Mesothelial cell of epicardium (in vitro differentiated cells): ENCODE measurements at regions not wholly inside any gene's neighbourhood (a gene's known extent, or its start where the extent isn't known, plus 50 kb on each side); places are given as distances from the start of the nearest gene placed in this dataset.

Experiments used
- DNase-seq, 2 experiments: peaks; one replicate each; pipeline ENCODE4 v3.0.0; 2021; ENCODE audit warnings: low spot score in 2 of 2; ENCODE audit not compliant: unreplicated experiment in 2 of 2
- H3K27ac Mint-ChIP-seq: 2 replicates; pipeline ENCODE4 v1.8.0; 2021; ENCODE audit warnings: mixed read lengths
- H3K27me3 Mint-ChIP-seq: 2 replicates; pipeline ENCODE4 v1.8.0; 2021; ENCODE audit warnings: low read depth, mixed read lengths
- H3K36me3 Mint-ChIP-seq: 2 replicates; pipeline ENCODE4 v1.8.0; 2021; ENCODE audit warnings: mixed read lengths
- H3K4me1 Mint-ChIP-seq: 2 replicates; pipeline ENCODE4 v1.8.0; 2021; ENCODE audit warnings: mixed read lengths
- H3K4me3 Mint-ChIP-seq: 2 replicates; pipeline ENCODE4 v1.8.0; 2021; ENCODE audit warnings: mild to moderate bottlenecking, moderate library complexity, mixed read lengths
- H3K9me3 Mint-ChIP-seq: 2 replicates; pipeline ENCODE4 v1.8.0; 2021; ENCODE audit warnings: mixed read lengths
- CTCF ChIP-seq: fragments of 200-600 bp; sonication (generic); IDR thresholded peaks from one replicate; pipeline ENCODE4 v1.5.0; 2021; ENCODE audit warnings: antibody characterized with exemption; ENCODE audit not compliant: unreplicated experiment

GRCh38 chr6:120584111-120584760 is 750.0 kb downstream of the TBC1D32 start:
- Mint-ChIP-seq H3K27me3 (no peaks in the 10 kb centered on the region), H3K9me3 (peaks cover 22% of the 10 kb centered on the region), H3K4me3 (no peak overlapping the region), H3K4me1 (no peaks in the 10 kb centered on the region), H3K36me3 (no peaks in the 10 kb centered on the region), H3K27ac (no peak overlapping the region)
- no peak for TF ChIP-seq CTCF
- no peak for DNase-seq

- no peaks in the 10 kb centered on the region for H3K4me1 Mint-ChIP-seq
- TF ChIP-seq CTCF, result no peak
- no peak overlapping the region for H3K27ac Mint-ChIP-seq
- no peak overlapping the region for H3K4me3 Mint-ChIP-seq
- no peaks in the 10 kb centered on the region for H3K27me3 Mint-ChIP-seq
- no peaks in the 10 kb centered on the region for H3K36me3 Mint-ChIP-seq
- DNase-seq, result no peak
- H3K9me3 Mint-ChIP-seq, result peaks cover 4% of the 10 kb centered on the region
Observed at GRCh38 chr6:120576061-120576460, 758.2 kb downstream of the TBC1D32 start.

GRCh38 chr6:120569714-120570113 is 764.6 kb downstream of the TBC1D32 start:
- Mint-ChIP-seq H3K36me3 (no peaks in the 10 kb centered on the region), H3K27me3 (no peaks in the 10 kb centered on the region), H3K4me3 (no peak overlapping the region), H3K27ac (no peak overlapping the region), H3K9me3 (no peaks in the 10 kb centered on the region), H3K4me1 (no peaks in the 10 kb centered on the region)
- no peak for TF ChIP-seq CTCF
- DNase-seq, result no peak

- DNase-seq, result no peak
- no peak for TF ChIP-seq CTCF
- Mint-ChIP-seq H3K4me1 (no peaks in the 10 kb centered on the region), H3K9me3 (no peaks in the 10 kb centered on the region), H3K4me3 (no peak overlapping the region), H3K36me3 (no peaks in the 10 kb centered on the region), H3K27me3 (peaks cover 2% of the 10 kb centered on the region), H3K27ac (no peak overlapping the region)
Observed at GRCh38 chr6:120564779-120565178, 769.5 kb downstream of the TBC1D32 start.

- TF ChIP-seq CTCF, result no peak
- DNase-seq, result no peak
- Mint-ChIP-seq H3K27me3 (peaks cover 4% of the 10 kb centered on the region), H3K9me3 (no peaks in the 10 kb centered on the region), H3K4me3 (no peak overlapping the region), H3K27ac (no peak overlapping the region), H3K4me1 (no peaks in the 10 kb centered on the region), H3K36me3 (no peaks in the 10 kb centered on the region)
Observed at GRCh38 chr6:120558294-120558693, 776.0 kb downstream of the TBC1D32 start.

GRCh38 chr6:120557554-120557953 is 776.7 kb downstream of the TBC1D32 start:
- Mint-ChIP-seq H3K27ac (no peak overlapping the region), H3K4me1 (no peaks in the 10 kb centered on the region), H3K4me3 (no peak overlapping the region), H3K27me3 (peaks cover 4% of the 10 kb centered on the region), H3K9me3 (no peaks in the 10 kb centered on the region), H3K36me3 (no peaks in the 10 kb centered on the region)
- no peak for TF ChIP-seq CTCF
- DNase-seq, result no peak
